ENCODE measurements at regions not wholly inside any gene's neighbourhood (a gene's known extent, or its start where the extent isn't known, plus 50 kb on each side); places are given as distances from the start of the nearest gene placed in this dataset.

DNA sequence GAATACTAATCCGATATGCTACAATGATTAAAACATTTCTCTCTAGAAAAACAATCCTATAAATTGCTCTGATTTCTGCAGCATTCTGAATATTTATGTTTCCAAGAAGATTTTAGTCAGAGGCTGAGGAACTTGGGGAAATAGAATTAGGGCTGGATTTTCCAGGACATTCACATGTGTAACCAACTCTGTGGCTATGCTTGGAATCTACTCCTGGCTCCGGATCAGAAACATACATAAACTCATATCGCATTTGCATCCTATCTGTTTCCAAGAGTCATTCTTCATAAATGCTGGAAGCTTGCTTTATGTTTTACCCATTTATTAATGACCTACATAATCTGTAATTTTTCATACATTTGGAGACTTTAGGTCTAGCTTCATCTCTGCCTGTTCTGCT, 459.9 kb upstream of the MARCKS start:
- H3K9me3 ChIP-seq = no peaks in the 10 kb centered on the region
- no peak for DNase-seq
- H3K27me3 ChIP-seq = no peaks in the 10 kb centered on the region
- intact Hi-C loops (cut with DNase I) = no loop called here
- H3K4me3 ChIP-seq = no peak overlapping the region
- H3K27ac ChIP-seq = no peak overlapping the region
- H3K4me1 ChIP-seq = no peaks in the 10 kb centered on the region
- H3K36me3 ChIP-seq = no peaks in the 10 kb centered on the region
- TF ChIP-seq POLR2A (IDR thresholded peaks at IDR 0.05) (no peak), CTCF (IDR thresholded peaks at IDR 0.05) (no peak)
- 80 to 88% methylated on average over 3 of the region's 3 CpGs for WGBS, 2 donors

DNA sequence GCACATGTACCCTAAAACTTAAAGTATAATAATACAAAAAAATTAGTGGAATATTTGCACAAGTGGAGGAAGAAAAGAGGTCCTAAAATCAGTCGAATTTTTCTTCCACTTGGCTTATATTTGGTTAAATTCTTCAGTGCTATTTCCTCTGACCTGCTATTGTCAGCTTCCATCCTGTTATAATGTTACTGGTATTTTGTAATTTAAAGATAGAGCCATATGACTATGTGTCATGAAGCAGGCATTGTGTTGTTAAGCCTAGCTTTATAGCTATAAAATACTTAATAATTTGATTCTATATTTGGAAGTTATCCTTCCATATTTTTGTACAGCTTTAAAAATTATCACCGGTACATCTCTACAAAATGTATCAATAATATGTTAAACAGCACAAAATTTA, 455.9 kb upstream of the MARCKS start:
- WGBS, 2 donors = 65 to 69% methylated on average over 2 of the region's 2 CpGs
- H3K36me3 ChIP-seq = no peaks in the 10 kb centered on the region
- H3K4me1 ChIP-seq = peaks cover 2 to 30% (median 14%) of the 10 kb centered on the region in 3 donors
- no peak overlapping the region for H3K4me3 ChIP-seq
- TF ChIP-seq POLR2A (IDR thresholded peaks at IDR 0.05) (no peak), CTCF (IDR thresholded peaks at IDR 0.05) (no peak)
- no peaks in the 10 kb centered on the region for H3K27me3 ChIP-seq
- no peaks in the 10 kb centered on the region for H3K9me3 ChIP-seq
- intact Hi-C loops (cut with DNase I) = no loop called here
- H3K27ac ChIP-seq = no peak overlapping the region
- no peak for DNase-seq

DNA sequence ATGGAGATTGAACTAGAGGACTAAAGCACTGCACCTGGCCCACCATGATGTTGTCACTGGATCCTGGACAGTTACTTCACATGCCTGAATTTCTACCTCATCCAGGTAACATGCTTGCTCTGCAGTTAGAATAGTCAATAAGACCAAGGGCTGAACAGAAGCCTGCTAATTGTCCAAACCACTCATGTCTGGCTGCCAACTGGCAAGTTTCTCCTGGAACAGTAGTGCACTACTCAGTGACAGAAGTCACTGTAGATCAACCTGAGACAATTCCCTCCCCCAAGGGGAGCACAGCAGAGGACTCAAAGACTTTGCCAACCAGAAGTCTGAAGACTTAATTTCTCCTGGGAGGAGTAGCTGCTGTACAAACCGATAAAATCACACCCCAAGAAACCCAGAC, 454.6 kb upstream of the MARCKS start:
- intact Hi-C loops (cut with DNase I) = no loop called here
- Histone ChIP-seq H3K4me1 (peaks cover 2 to 37% (median 14%) of the 10 kb centered on the region in 3 donors), H3K36me3 (no peaks in the 10 kb centered on the region), H3K4me3 (no peak overlapping the region), H3K27ac (no peak overlapping the region), H3K27me3 (no peaks in the 10 kb centered on the region), H3K9me3 (no peaks in the 10 kb centered on the region)
- WGBS, 2 donors = 78 to 79% methylated on average over 1 of the region's 1 CpG
- TF ChIP-seq CTCF (IDR thresholded peaks at IDR 0.05) (no peak), POLR2A (IDR thresholded peaks at IDR 0.05) (no peak)
- DNase-seq = no peak

DNA sequence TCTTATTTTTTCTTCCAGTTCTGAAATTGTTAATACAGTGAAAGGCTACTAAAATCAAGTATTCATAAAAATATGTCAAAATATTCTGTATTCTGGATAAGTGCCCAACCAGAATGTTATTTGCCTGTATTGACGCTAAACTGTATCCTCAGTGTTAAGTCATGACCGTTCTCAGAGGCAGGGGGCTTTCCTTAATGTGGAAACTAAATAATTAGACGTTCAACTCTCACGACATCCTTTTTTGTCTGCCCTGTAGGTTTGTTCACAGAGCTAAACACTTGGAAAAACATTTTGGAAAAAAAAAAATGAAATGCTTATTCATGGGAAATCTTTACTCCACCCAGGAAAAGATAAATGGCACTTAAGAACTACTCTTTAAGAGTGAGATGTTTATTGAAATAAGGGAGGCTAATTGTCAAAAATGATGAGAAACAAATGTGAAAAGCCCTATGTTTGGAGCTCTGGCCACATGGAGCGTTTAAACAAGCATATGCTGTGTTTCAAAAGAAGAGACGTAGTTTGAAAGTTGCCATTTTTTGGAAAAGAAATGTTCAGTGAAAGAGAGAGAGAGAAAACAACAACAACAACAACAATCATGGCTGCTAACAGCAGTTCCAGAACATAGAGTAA, 453.1 kb upstream of the MARCKS start:
- peaks cover 2 to 37% (median 14%) of the 10 kb centered on the region in 3 donors for H3K4me1 ChIP-seq
- WGBS, 2 donors = 55 to 80% methylated on average over 6 of the region's 6 CpGs
- DNase-seq = no peak
- intact Hi-C loops (cut with DNase I) = no loop called here
- H3K36me3 ChIP-seq = no peaks in the 10 kb centered on the region
- no peak overlapping the region for H3K4me3 ChIP-seq
- no peaks in the 10 kb centered on the region for H3K9me3 ChIP-seq
- no peaks in the 10 kb centered on the region for H3K27me3 ChIP-seq
- TF ChIP-seq CTCF (IDR thresholded peaks at IDR 0.05) = no peak
- TF ChIP-seq POLR2A (IDR thresholded peaks at IDR 0.05) = no peak
- no peak overlapping the region for H3K27ac ChIP-seq

GRCh38 chr6:113405326-113406047, 451.7 kb upstream of the MARCKS start:
- DNase-seq = no peak
- TF ChIP-seq CTCF (IDR thresholded peaks at IDR 0.05) (no peak), POLR2A (IDR thresholded peaks at IDR 0.05) (no peak)
- H3K36me3 ChIP-seq = no peaks in the 10 kb centered on the region
- intact Hi-C loops (cut with DNase I) = no loop called here
- H3K4me1 ChIP-seq = peaks cover 2 to 45% (median 14%) of the 10 kb centered on the region in 3 donors
- peak overlapping the region in 3 of 4 donors; percentile 6 to 26 (median 9) for H3K27ac ChIP-seq
- no peaks in the 10 kb centered on the region for H3K27me3 ChIP-seq
- H3K9me3 ChIP-seq = no peaks in the 10 kb centered on the region
- H3K4me3 ChIP-seq = no peak overlapping the region

Data from esophagus squamous epithelium (tissue), 5 donors.